Neutrophil (primary cell): ENCODE measurements at regions not wholly inside any gene's neighbourhood (a gene's known extent, or its start where the extent isn't known, plus 50 kb on each side); places are given as distances from the start of the nearest gene placed in this dataset.

Experiments used
- H3K27ac ChIP-seq: fragments of 200-600 bp; sonication (generic); 2 replicates; pipeline ENCODE4 v1.5.1; 2016; ENCODE audit warnings: mild to moderate bottlenecking, moderate library complexity
- H3K27me3 ChIP-seq: fragments of 200-600 bp; sonication (generic); 2 replicates; pipeline ENCODE4 v1.6.0; 2016; ENCODE audit warnings: mild to moderate bottlenecking
- H3K36me3 ChIP-seq: fragments of 200-600 bp; sonication (generic); 2 replicates; pipeline ENCODE4 v1.5.1; 2017
- H3K4me1 ChIP-seq, 2 experiments: fragments of 200-600 bp in 1 of 2; sonication (generic) in 1 of 2; 1 replicate in 1 of 2; 2 replicates in 1 of 2; pipeline versions ENCODE4 v1.5.1 to v1.6.1; 2013 to 2016; ENCODE audit warnings: low read depth in 1 of 2, low read length in 1 of 2, mild to moderate bottlenecking in 1 of 2, moderate library complexity in 1 of 2; ENCODE audit not compliant: control insufficient read depth in 1 of 2, insufficient read depth in 1 of 2
- H3K4me3 ChIP-seq, 2 experiments: fragments of 200-600 bp in 1 of 2; sonication (generic) in 1 of 2; 1 replicate in 1 of 2; 2 replicates in 1 of 2; pipeline ENCODE4 v1.5.1; 2013 to 2016; ENCODE audit warnings: low read depth in 1 of 2, low read length in 1 of 2, mild to moderate bottlenecking in 1 of 2, moderate library complexity in 1 of 2
- H3K9me3 ChIP-seq: fragments of 200-600 bp; sonication (generic); 2 replicates; pipeline ENCODE4 v1.5.1; 2016
- TF ChIP-seq, protein P1 (sequence below): fragments of 200-600 bp; sonication (generic); IDR thresholded peaks from 2 replicates; pipeline ENCODE4 v1.5.1; 2016; ENCODE audit warnings: antibody characterized with exemption

DNA sequence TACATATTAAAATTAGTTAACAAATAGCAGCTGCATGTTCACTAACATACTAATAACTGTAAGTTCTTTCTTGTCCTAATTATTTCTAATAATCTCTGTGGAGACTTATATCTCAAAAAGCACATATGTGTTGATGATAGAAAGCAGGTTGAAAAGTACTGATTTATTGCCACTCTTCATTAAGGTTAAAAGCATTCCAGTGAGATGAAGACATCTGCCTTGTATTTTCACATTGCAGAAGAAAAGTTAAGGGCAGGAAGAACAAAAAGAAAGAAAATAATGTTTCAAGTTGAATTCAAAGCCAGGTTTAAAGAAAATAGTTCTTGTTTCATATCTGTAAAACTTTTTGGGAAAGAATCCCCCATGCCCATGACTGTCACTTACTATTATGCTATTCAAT is 429.9 kb downstream of the MTX2 start:
- TF ChIP-seq, protein P1, sequence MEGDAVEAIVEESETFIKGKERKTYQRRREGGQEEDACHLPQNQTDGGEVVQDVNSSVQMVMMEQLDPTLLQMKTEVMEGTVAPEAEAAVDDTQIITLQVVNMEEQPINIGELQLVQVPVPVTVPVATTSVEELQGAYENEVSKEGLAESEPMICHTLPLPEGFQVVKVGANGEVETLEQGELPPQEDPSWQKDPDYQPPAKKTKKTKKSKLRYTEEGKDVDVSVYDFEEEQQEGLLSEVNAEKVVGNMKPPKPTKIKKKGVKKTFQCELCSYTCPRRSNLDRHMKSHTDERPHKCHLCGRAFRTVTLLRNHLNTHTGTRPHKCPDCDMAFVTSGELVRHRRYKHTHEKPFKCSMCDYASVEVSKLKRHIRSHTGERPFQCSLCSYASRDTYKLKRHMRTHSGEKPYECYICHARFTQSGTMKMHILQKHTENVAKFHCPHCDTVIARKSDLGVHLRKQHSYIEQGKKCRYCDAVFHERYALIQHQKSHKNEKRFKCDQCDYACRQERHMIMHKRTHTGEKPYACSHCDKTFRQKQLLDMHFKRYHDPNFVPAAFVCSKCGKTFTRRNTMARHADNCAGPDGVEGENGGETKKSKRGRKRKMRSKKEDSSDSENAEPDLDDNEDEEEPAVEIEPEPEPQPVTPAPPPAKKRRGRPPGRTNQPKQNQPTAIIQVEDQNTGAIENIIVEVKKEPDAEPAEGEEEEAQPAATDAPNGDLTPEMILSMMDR = no peak

DNA sequence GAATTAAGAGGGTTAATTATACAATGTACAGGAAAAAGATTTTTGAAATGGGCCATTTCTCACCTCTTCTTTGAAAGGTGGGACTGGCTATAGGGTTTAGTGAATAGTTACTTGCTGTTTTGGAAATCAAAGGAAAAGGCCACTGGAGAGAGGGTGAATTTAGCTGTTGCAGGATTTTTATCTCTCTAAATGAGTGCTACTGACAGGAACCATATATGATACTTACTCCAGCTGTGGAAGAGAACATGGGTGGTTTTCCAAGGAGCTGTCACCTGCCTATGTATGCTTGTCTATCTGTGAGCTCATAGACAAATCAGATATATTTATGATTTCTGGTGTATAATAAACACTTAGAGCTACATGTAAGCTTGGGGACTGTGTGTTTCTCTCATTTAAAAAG is 430.4 kb downstream of the MTX2 start:
- Histone ChIP-seq H3K4me1 (no peaks in the 10 kb centered on the region), H3K36me3 (no peaks in the 10 kb centered on the region), H3K9me3 (no peaks in the 10 kb centered on the region), H3K4me3 (no peak overlapping the region), H3K27me3 (peaks cover 60% of the 10 kb centered on the region), H3K27ac (no peak overlapping the region)
- TF ChIP-seq, protein P1 = no peak

More for the DNA sequence above, 429.9 kb downstream of the MTX2 start:
- Histone ChIP-seq H3K27ac (no peak overlapping the region), H3K9me3 (no peaks in the 10 kb centered on the region), H3K4me3 (no peak overlapping the region), H3K4me1 (no peaks in the 10 kb centered on the region), H3K27me3 (peaks cover 57% of the 10 kb centered on the region), H3K36me3 (no peaks in the 10 kb centered on the region)

- Histone ChIP-seq H3K36me3 (no peaks in the 10 kb centered on the region), H3K9me3 (no peaks in the 10 kb centered on the region)
- TF ChIP-seq, protein P1 = no peak
These were observed 432.9 kb downstream of the MTX2 start for GRCh38 chr2:176702131-176702530.

GRCh38 chr2:176704282-176704858 is 435.1 kb downstream of the MTX2 start:
- no peaks in the 10 kb centered on the region for H3K9me3 ChIP-seq
- no peak overlapping the region for H3K27ac ChIP-seq
- H3K27me3 ChIP-seq = peaks cover 50% of the 10 kb centered on the region
- TF ChIP-seq, protein P1 = no peak
- no peak overlapping the region for H3K4me3 ChIP-seq
- H3K4me1 ChIP-seq = no peaks in the 10 kb centered on the region
- no peaks in the 10 kb centered on the region for H3K36me3 ChIP-seq

More at GRCh38 chr2:176702131-176702530, 432.9 kb downstream of the MTX2 start:
- Histone ChIP-seq H3K4me3 (no peak overlapping the region), H3K27me3 (peaks cover 59% of the 10 kb centered on the region), H3K27ac (no peak overlapping the region), H3K4me1 (no peaks in the 10 kb centered on the region)

- peaks cover 56% of the 10 kb centered on the region for H3K27me3 ChIP-seq
- H3K27ac ChIP-seq = no peak overlapping the region
- TF ChIP-seq, protein P1 = no peak
- H3K9me3 ChIP-seq = no peaks in the 10 kb centered on the region
- no peaks in the 10 kb centered on the region for H3K4me1 ChIP-seq
- no peak overlapping the region for H3K4me3 ChIP-seq
- H3K36me3 ChIP-seq = no peaks in the 10 kb centered on the region
These were observed 440.1 kb downstream of the MTX2 start for GRCh38 chr2:176709149-176709951.
